GM21619 (cell line): ENCODE measurements at regions not wholly inside any gene's neighbourhood (a gene's known extent, or its start where the extent isn't known, plus 50 kb on each side); places are given as distances from the start of the nearest gene placed in this dataset.
A peak's percentile ranks its signal among the peaks of the same experiment; 100 is the strongest.
"Not testable (repeated sequence)": the region's sequence is repeated elsewhere in the genome, so short reads cannot be mapped to it uniquely, and the experiment has no call there.

Experiments used
- ATAC-seq: cut with Tn5 transposase; IDR thresholded peaks from one replicate; pipeline ENCODE4 v1.9.1; 2021; ENCODE audit not compliant: unreplicated experiment

GRCh38 chr9:91512235-91512634, 88.6 kb upstream of the NFIL3 start:
- ATAC-seq = not testable (repeated sequence)

GRCh38 chr9:91503673-91504081, 80.0 kb upstream of the NFIL3 start:
- no peak for ATAC-seq

- no peak for ATAC-seq
Observed at GRCh38 chr9:91502913-91503672, 79.5 kb upstream of the NFIL3 start.

- ATAC-seq = no peak
Observed at GRCh38 chr9:91502475-91502874, 78.8 kb upstream of the NFIL3 start.

GRCh38 chr9:91500509-91501014, 76.9 kb upstream of the NFIL3 start:
- peak; percentile 76 for ATAC-seq

GRCh38 chr9:91496351-91496750, 72.7 kb upstream of the NFIL3 start:
- no peak for ATAC-seq

- ATAC-seq = no peak
Observed at GRCh38 chr9:91495450-91495849, 71.8 kb upstream of the NFIL3 start.

GRCh38 chr9:91494751-91495150, 71.1 kb upstream of the NFIL3 start:
- ATAC-seq = no peak

- no peak for ATAC-seq
Observed at GRCh38 chr9:91492237-91492636, 68.6 kb upstream of the NFIL3 start.

GRCh38 chr9:91491624-91492023, 68.0 kb upstream of the NFIL3 start:
- no peak for ATAC-seq

GRCh38 chr9:91489361-91489899, 65.8 kb upstream of the NFIL3 start:
- ATAC-seq = no peak

- no peak for ATAC-seq
Observed at GRCh38 chr9:91488341-91488740, 64.7 kb upstream of the NFIL3 start.

GRCh38 chr9:91486699-91487497, 63.3 kb upstream of the NFIL3 start:
- ATAC-seq = no peak

- no peak for ATAC-seq
Observed at GRCh38 chr9:91485006-91485405, 61.4 kb upstream of the NFIL3 start.

GRCh38 chr9:91483835-91484234, 60.2 kb upstream of the NFIL3 start:
- no peak for ATAC-seq

GRCh38 chr9:91483189-91483691, 59.6 kb upstream of the NFIL3 start:
- ATAC-seq = no peak

- no peak for ATAC-seq
Observed at GRCh38 chr9:91481972-91482371, 58.3 kb upstream of the NFIL3 start.

GRCh38 chr9:91477106-91477505, 53.5 kb upstream of the NFIL3 start:
- ATAC-seq = no peak

GRCh38 chr9:91474656-91475055, 51.0 kb upstream of the NFIL3 start:
- ATAC-seq = no peak
